GM06990 (cell line): ENCODE measurements at regions not wholly inside any gene's neighbourhood (a gene's known extent, or its start where the extent isn't known, plus 50 kb on each side); places are given as distances from the start of the nearest gene placed in this dataset.

Source experiments
- DNase-seq: peaks from one replicate; pipeline ENCODE4 v3.0.0-alpha.2; 2011; ENCODE audit not compliant: insufficient read length; ENCODE audit errors: extremely low read depth
- H3K27me3 ChIP-seq: replicated peaks from 2 replicates; pipeline ENCODE4 v1.6.0; 2011; ENCODE audit warnings: low read length; ENCODE audit not compliant: control insufficient read depth, insufficient read depth
- H3K36me3 ChIP-seq: 2 replicates; pipeline ENCODE4 v1.5.1; 2011; ENCODE audit warnings: low read length; ENCODE audit not compliant: control insufficient read depth, insufficient read depth
- H3K4me3 ChIP-seq: replicated peaks from 2 replicates; pipeline ENCODE4 v1.5.1; 2011; ENCODE audit warnings: low read depth, mild to moderate bottlenecking, control low read depth, low read length
- CTCF ChIP-seq: IDR thresholded peaks from 2 replicates; pipeline ENCODE4 v1.5.1; 2011; ENCODE audit warnings: low read length, control low read depth, mild to moderate bottlenecking, inconsistent platforms; ENCODE audit not compliant: insufficient read depth, poor library complexity, severe bottlenecking

GRCh38 chr9:8254541-8254940 lies 455.0 kb upstream of the DMAC1 start:
- no peak overlapping the region for H3K4me3 ChIP-seq
- no peaks in the 10 kb centered on the region for H3K36me3 ChIP-seq
- DNase-seq = no peak
- H3K27me3 ChIP-seq = no peaks in the 10 kb centered on the region
- TF ChIP-seq CTCF = no peak

GRCh38 chr9:8252445-8252844 lies 452.9 kb upstream of the DMAC1 start:
- no peak for DNase-seq
- no peak for TF ChIP-seq CTCF
- Histone ChIP-seq H3K27me3 (no peaks in the 10 kb centered on the region), H3K36me3 (no peaks in the 10 kb centered on the region), H3K4me3 (no peak overlapping the region)

DNA sequence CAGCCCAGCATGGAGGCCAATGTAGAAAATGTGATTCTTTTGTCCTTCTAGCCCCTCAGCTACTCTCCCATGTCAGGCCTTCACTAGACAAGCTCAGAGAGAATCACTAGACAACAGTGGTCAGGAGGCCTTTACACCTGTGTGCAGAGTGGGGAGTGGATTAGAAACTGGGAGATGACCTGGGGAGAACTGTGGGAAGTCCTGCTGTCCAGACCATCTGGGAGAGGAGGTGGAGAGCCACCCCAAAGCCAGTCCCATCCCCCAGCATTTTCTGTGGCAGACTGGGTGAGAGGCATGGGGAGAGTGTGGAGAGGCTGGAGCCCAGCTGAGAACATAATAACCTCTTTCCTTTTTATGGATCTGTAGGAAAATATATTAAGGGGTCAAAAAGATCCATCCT lies 452.0 kb upstream of the DMAC1 start:
- Histone ChIP-seq H3K27me3 (no peaks in the 10 kb centered on the region), H3K36me3 (no peaks in the 10 kb centered on the region), H3K4me3 (no peak overlapping the region)
- no peak for TF ChIP-seq CTCF
- no peak for DNase-seq

GRCh38 chr9:8244505-8245092 lies 445.0 kb upstream of the DMAC1 start:
- no peak for DNase-seq
- Histone ChIP-seq H3K4me3 (no peak overlapping the region), H3K27me3 (no peaks in the 10 kb centered on the region), H3K36me3 (no peaks in the 10 kb centered on the region)
- no peak for TF ChIP-seq CTCF

DNA sequence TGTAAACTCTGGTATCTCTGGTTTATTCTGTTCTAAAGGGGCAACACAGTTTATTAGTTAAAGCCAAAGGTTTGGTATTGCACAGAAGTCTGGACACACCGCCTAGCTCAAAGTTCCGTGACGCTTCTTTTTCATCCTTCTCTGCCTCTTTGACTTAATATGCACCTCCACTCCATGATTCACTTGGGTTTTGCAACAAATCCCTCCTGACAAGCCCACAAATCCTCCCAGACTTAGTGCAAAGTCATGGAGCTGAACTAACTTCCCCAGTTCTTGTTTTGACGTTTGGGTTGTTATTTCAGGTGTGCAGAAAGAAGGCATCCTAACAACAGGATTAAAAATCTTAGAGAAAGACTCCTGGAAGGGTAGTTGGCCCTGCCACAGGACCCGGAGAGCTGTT lies 441.6 kb upstream of the DMAC1 start:
- DNase-seq = no peak
- no peak overlapping the region for H3K4me3 ChIP-seq
- H3K36me3 ChIP-seq = no peaks in the 10 kb centered on the region
- no peak for TF ChIP-seq CTCF
- H3K27me3 ChIP-seq = no peaks in the 10 kb centered on the region

- Histone ChIP-seq H3K27me3 (no peaks in the 10 kb centered on the region), H3K36me3 (no peaks in the 10 kb centered on the region), H3K4me3 (no peak overlapping the region)
- no peak for TF ChIP-seq CTCF
- no peak for DNase-seq
Observed at GRCh38 chr9:8237096-8237495, 437.5 kb upstream of the DMAC1 start.
